ENCODE measurements at regions not wholly inside any gene's neighbourhood (a gene's known extent, or its start where the extent isn't known, plus 50 kb on each side); places are given as distances from the start of the nearest gene placed in this dataset.

DNA sequence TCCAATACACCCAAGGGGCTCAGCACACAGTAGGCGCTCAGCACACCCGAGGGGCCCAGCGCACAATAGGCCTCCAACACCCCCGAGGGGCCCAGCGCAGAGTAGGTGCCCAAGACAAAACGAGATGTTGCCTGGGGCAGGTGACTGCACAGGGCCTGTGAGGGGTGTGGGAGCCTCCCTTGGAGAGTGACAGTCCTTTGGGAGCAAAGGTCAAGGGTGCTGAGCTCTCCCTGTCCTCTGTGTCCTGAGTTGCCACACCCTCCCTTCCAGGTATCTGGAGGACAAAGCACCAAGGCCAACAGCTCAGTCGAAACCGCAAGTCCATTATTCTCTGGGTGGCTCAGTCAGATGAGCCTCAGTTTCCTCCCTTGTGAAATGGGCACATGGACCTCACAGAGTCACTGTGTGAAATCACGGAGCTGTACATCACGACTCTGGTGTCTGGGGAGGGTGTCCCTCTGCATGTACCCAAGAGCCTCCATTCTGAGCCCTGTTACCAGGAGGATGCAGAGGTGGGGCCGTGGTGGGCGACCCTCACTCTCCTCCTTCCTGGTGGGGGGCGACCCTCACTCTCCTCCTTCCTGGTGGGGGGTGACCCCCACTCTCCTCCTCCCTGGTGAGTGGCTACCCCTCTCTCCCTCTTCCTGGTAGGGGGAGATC is 81.3 kb downstream of the FOXL3 start:
- no peak for DNase-seq (ENCODE audit: low read depth)

DNA sequence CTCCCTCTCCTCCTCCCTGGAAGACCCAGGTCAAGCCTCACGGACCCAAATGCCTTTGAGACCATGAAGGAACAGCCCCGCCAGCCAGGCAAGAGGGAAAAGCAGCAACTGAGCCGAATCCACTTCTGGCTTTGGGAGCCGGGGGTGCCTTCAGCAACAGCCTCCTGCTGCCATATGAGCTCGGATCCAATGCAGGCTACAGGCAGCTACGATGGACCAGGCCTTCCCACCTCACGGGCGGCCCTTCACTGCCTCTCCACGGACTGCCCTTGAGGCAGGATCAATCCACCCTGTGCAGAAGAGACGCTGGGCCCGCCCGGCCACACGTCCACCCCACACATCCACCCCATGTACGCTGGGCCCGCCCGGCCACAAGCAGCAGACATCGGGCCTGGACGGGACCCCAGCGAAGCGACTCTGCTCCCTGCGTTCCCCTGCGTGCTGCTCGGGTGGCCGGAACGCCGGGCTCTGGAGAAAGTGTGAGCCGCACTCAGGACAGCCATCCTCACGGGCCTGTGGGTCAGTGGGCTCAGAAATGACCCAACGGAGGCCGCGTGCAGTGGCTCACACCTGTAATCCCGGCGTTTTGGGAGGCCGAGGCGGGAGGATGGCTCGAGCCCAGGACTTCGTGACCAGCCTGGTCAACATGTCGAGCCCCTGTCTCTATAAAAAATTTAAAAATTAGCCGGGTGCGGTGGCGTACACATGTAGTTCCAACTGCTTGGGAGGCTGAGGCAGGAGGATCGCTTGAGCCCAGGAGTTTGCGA is 82.0 kb downstream of the FOXL3 start:
- DNase-seq (ENCODE audit: low read depth) = no peak

DNA sequence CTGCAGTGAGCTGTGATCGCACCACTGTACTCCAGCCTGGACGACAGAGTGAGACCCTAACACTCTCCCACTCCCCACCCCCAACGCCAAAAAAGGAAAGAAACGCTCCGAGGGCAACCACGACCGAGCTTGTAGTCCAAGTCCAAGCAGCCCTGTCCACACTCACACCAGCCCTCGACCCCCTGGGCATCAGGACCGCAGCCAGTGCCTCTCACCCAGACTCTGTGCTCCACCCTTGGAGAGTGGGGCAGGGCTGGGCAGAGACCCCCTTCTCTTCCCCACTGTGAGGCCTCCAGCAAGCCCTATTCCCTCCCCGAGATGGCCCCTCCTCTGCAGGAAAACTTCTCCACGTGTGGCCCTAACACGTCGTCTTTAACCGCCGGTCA is 82.6 kb downstream of the FOXL3 start:
- no peak for DNase-seq (ENCODE audit: low read depth)

DNA sequence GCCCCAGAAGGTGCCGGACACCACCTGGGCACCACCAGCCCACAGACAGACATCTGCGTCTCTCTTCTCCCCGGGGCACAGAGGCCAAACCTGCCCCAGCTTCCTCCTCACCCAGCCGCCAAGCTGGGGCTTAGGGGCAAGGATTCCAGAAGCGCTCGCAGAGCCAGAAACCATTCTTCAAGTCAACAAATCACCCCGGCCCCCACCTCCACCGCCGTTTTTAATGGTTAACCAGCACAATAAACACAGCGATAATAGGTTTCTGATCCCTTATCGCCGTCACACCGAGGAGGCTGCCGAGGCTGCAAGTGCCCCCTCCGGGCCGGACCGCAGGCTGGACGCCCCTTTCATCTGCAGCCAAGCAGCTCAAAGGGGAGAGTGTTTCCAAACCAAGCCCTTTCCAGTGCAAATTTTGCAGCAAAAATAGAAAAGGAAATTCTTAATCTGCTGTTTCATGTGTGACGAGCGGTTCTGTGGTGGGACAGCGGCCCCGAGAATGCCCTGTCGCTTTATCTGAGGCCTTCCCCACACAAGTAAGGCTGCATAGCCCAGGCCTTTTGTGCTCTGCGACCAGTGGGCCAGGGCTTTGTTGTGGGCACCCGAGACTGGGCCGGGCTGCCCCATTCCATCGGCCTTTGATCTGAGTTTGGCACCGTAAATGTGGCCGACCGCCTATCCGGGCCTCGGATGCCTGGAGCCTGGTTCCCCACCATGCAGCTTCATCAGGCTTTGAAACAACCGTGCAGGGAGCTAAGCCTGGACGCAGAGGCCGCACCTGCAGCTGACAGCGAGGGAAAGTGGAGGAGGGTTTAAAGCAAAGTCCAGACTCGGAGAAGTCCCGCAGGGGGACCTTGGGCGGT is 83.2 kb downstream of the FOXL3 start:
- no peak for DNase-seq (ENCODE audit: low read depth)

- DNase-seq (ENCODE audit: low read depth) = no peak
These were observed 84.1 kb downstream of the FOXL3 start for GRCh38 chr7:373818-374705.

DNA sequence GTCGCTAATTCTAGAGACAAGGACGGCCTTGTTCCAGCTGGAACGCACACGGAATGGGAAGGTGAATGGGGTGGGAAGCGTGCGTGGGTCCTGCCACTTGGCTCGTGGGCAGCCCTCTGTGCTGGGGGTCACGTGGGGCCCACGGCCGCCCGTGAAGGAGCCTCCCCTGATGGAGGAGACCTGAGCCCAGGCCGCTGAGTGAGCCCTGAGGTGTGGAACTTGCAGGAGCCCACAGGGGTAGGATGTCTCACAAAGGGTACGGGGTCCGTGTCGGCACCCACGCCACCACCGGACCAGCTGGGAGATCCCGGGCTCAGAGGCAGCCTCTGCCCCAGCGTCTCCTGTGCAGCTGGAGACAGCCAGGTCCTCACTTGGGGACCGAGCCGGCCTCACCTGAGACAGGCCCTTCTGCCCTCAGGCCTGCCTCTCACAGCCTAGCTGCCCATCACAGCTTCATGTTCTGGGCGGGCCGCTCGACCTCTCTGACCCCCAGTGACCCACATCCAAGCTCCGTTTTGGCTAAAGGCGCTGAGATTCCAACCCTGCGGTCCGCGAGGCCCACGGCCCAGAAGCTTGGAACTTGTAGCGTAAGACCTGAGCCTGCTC is 84.8 kb downstream of the FOXL3 start:
- no peak for DNase-seq (ENCODE audit: low read depth)

DNA sequence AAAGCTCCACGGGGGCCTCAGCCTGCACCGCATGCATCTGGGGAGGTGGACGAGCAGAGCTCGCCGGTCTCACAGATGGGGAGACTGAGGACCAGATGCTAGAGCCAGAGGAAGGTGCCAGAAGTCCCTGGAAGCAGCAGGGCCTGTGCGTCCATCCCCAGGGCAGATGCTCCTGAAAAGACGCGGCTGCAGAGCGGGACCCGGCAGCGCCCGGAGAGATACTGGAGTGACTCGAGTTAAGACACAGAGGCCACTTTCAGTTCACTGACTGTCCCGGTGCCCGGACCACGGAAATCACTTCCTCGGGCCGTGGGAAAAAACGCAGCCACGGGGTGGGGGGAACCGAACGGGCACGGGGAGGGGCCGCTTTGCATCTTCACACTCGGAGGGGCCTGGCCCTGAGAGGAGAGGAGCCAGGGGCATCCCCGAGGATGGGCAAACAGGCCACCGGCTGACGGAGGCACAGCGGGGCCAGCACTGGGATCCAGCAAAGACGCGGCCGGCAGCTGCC is 85.4 kb downstream of the FOXL3 start:
- no peak for DNase-seq (ENCODE audit: low read depth)

- no peak for DNase-seq (ENCODE audit: low read depth)
These were observed 85.9 kb downstream of the FOXL3 start for GRCh38 chr7:375901-376305.

- DNase-seq (ENCODE audit: low read depth) = no peak
These were observed 86.5 kb downstream of the FOXL3 start for GRCh38 chr7:376306-377079.

GRCh38 chr7:377080-378040 is 87.4 kb downstream of the FOXL3 start:
- no peak for DNase-seq (ENCODE audit: low read depth)

- no peak for DNase-seq (ENCODE audit: low read depth)
These were observed 88.1 kb downstream of the FOXL3 start for GRCh38 chr7:378041-378420.

- DNase-seq (ENCODE audit: low read depth) = no peak
These were observed 88.8 kb downstream of the FOXL3 start for GRCh38 chr7:378551-379455.

GRCh38 chr7:379456-380138 is 89.6 kb downstream of the FOXL3 start:
- DNase-seq (ENCODE audit: low read depth) = no peak

- no peak for DNase-seq (ENCODE audit: low read depth)
These were observed 90.1 kb downstream of the FOXL3 start for GRCh38 chr7:380139-380485.

DNA sequence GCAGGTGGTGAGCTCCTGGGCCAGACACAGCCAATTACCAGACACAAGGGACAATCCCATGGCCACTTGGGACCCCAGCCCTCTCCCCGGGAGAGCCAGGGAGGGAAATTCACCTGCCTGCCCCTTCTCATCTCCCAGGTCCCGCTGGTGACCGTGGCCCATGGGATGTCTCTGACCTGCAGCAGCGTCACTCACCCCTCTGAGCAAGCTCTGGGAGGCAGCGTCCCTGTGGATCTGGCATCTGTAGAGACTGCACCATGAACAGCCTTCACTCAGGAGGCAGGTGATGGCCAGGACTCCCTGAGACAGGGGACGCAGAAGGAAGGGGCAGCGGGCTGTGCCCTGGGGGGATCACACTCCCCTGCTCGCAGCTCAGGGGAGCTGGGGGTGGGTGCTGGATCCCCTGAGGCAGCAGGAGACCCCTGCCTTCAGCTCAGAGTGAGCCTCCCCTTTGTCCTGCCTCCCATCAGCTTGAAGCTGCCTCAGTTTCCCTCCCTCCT is 90.8 kb downstream of the FOXL3 start:
- DNase-seq (ENCODE audit: low read depth) = no peak

DNA sequence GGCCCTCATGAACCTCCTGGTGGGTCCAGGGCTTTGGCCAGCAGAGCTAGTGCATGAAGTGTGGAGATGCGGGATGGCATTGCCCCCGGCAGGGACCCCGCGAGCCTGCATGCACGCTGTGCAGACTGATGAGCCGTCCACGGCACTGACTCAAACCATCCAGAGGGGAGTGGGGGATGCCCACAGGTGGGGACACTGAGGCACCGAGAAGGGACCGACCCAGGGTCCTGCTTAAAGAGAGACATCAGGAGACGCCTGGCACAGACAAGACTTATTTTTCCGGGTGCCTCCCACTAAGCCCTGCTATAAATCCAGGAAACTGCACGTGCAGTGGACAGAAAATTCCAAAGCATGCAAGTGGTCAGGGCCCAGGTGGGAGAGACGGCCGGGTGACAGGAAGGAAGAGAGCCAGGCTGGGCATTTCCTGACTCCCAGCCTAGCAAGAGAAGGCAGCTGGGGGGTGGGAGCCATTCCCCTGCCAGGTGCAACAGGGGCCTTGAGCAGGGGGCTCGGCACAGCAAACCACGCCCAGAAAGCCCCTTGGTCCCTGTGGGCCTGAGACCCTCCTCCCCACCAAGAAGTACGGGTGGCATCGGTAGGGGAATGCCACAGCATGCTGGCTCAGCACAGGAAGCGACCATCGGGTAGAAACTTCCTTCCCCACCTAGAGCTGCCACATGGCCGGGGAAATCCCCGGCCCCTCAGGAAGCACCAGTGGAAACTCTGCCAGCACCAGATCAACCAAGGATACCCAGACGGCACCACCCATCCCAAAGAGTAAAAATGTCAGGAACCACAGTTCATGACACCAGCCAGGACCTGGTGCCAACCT is 91.5 kb downstream of the FOXL3 start:
- no peak for DNase-seq (ENCODE audit: low read depth)

GRCh38 chr7:382043-382400 is 92.1 kb downstream of the FOXL3 start:
- no peak for DNase-seq (ENCODE audit: low read depth)
